ENCODE measurements at regions not wholly inside any gene's neighbourhood (a gene's known extent, or its start where the extent isn't known, plus 50 kb on each side); places are given as distances from the start of the nearest gene placed in this dataset.

- no peak for DNase-seq
These were observed 118.0 kb upstream of the PFKP start for GRCh38 chr10:2949221-2949947.

- DNase-seq: no peak
These were observed 119.1 kb upstream of the PFKP start for GRCh38 chr10:2948127-2948854.

- DNase-seq: no peak
These were observed 122.6 kb upstream of the PFKP start for GRCh38 chr10:2944788-2945187.

GRCh38 chr10:2943932-2944614 lies 123.3 kb upstream of the PFKP start:
- DNase-seq: no peak

GRCh38 chr10:2942938-2943337 lies 124.4 kb upstream of the PFKP start:
- no peak for DNase-seq

- DNase-seq: no peak
These were observed 128.5 kb upstream of the PFKP start for GRCh38 chr10:2938869-2939268.

- no peak for DNase-seq
These were observed 130.5 kb upstream of the PFKP start for GRCh38 chr10:2936816-2937215.

GRCh38 chr10:2935647-2936386 lies 131.5 kb upstream of the PFKP start:
- DNase-seq: no peak

GRCh38 chr10:2933924-2934323 lies 133.4 kb upstream of the PFKP start:
- no peak for DNase-seq

- DNase-seq: no peak
These were observed 133.8 kb upstream of the PFKP start for GRCh38 chr10:2933519-2933918.

GRCh38 chr10:2933071-2933470 lies 134.3 kb upstream of the PFKP start:
- DNase-seq: no peak

- DNase-seq: no peak
These were observed 137.7 kb upstream of the PFKP start for GRCh38 chr10:2929480-2930258.

- peak; percentile 45 for DNase-seq
These were observed 139.1 kb upstream of the PFKP start for GRCh38 chr10:2927958-2928840.

- no peak for DNase-seq
These were observed 140.3 kb upstream of the PFKP start for GRCh38 chr10:2926918-2927660.

GRCh38 chr10:2925631-2926030 lies 141.7 kb upstream of the PFKP start:
- DNase-seq: no peak

GRCh38 chr10:2924431-2924830 lies 142.9 kb upstream of the PFKP start:
- no peak for DNase-seq

- DNase-seq: no peak
These were observed 145.2 kb upstream of the PFKP start for GRCh38 chr10:2921956-2922680.

- no peak for DNase-seq
These were observed 146.7 kb upstream of the PFKP start for GRCh38 chr10:2920637-2921036.

GRCh38 chr10:2920168-2920567 lies 147.2 kb upstream of the PFKP start:
- no peak for DNase-seq

GRCh38 chr10:2919016-2919415 lies 148.3 kb upstream of the PFKP start:
- DNase-seq: no peak
